EL (cell line): ENCODE measurements at regions not wholly inside any gene's neighbourhood (a gene's known extent, or its start where the extent isn't known, plus 50 kb on each side); places are given as distances from the start of the nearest gene placed in this dataset.
"Not testable (repeated sequence)": the region's sequence is repeated elsewhere in the genome, so short reads cannot be mapped to it uniquely, and the experiment has no call there.

Experiments
- DNase-seq: peaks from one replicate; pipeline ENCODE4 v3.0.0-alpha.2; 2016

GRCh38 chr2:241984658-241985057, 115.1 kb downstream of the RTP5 start:
- DNase-seq, result no peak

GRCh38 chr2:241985161-241985985, 115.8 kb downstream of the RTP5 start:
- not testable (repeated sequence) for DNase-seq

GRCh38 chr2:241985986-241986329, 116.4 kb downstream of the RTP5 start:
- no peak for DNase-seq

GRCh38 chr2:241986836-241987641, 117.5 kb downstream of the RTP5 start:
- no peak for DNase-seq

- DNase-seq, result no peak
Observed at GRCh38 chr2:241987726-241988125, 118.2 kb downstream of the RTP5 start.

- no peak for DNase-seq
Observed at GRCh38 chr2:241988146-241988545, 118.6 kb downstream of the RTP5 start.

- no peak for DNase-seq
Observed at GRCh38 chr2:241989074-241989473, 119.5 kb downstream of the RTP5 start.

GRCh38 chr2:241990466-241990865, 120.9 kb downstream of the RTP5 start:
- no peak for DNase-seq

- DNase-seq, result no peak
Observed at GRCh38 chr2:241991299-241991698, 121.8 kb downstream of the RTP5 start.

- DNase-seq, result no peak
Observed at GRCh38 chr2:241992753-241993152, 123.2 kb downstream of the RTP5 start.

- DNase-seq, result no peak
Observed at GRCh38 chr2:241993386-241994005, 124.0 kb downstream of the RTP5 start.

GRCh38 chr2:241994086-241994485, 124.6 kb downstream of the RTP5 start:
- no peak for DNase-seq

GRCh38 chr2:241994556-241995213, 125.2 kb downstream of the RTP5 start:
- no peak for DNase-seq

- DNase-seq, result no peak
Observed at GRCh38 chr2:241996100-241996499, 126.6 kb downstream of the RTP5 start.

- no peak for DNase-seq
Observed at GRCh38 chr2:241997017-241997416, 127.5 kb downstream of the RTP5 start.

GRCh38 chr2:241999184-241999583, 129.7 kb downstream of the RTP5 start:
- DNase-seq, result no peak

GRCh38 chr2:242001853-242002252, 132.3 kb downstream of the RTP5 start:
- DNase-seq, result no peak

- DNase-seq, result no peak
Observed at GRCh38 chr2:242002944-242003343, 133.4 kb downstream of the RTP5 start.

GRCh38 chr2:242004223-242004901, 134.8 kb downstream of the RTP5 start:
- no peak for DNase-seq

- no peak for DNase-seq
Observed at GRCh38 chr2:242004902-242005230, 135.3 kb downstream of the RTP5 start.

- DNase-seq, result not testable (repeated sequence)
Observed at GRCh38 chr2:242006091-242006634, 136.6 kb downstream of the RTP5 start.

- not testable (repeated sequence) for DNase-seq
Observed at GRCh38 chr2:242008908-242009307, 139.4 kb downstream of the RTP5 start.
